ENCODE measurements at regions not wholly inside any gene's neighbourhood (a gene's known extent, or its start where the extent isn't known, plus 50 kb on each side); places are given as distances from the start of the nearest gene placed in this dataset.

DNA sequence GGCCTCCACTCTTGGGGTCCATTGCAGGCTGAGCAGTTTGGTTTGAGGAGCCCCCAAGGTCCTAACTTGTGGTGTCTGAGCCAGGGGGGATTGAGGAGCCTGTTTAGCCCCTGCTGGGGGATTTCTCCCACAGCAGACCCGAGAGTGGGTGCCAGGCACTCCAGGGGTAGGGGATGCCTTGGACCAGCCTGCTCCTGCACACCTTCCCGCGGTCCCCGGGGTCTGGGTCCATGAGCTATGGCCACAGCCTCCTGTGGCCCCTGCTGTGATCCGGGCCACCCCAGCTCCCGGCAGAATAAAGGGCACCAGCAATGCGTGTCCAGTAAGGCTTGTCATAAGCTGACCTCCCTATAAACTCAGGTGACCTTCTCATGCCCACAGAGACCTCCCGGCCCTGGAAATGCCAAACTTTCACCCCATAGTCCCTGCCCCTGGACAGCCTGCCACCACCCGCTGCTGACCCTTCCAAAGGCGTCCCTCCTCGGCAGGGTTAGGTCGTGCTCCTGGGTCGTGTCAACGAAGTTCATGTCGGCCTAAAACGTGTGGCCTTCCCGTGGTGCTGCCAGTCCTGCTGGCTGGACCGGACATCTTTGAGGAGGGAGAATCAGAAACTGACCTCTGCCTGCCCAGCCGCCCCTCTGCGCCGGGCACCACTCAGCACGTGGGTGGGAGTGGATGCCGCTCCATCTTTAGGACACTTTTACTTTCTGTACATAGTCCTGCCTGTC lies 137.6 kb downstream of the MRPL36 start:
- Histone ChIP-seq H3K36me3 (ENCODE audit: control insufficient read depth, insufficient read depth, low read length) (peaks cover 3% of the 10 kb centered on the region; the same call in 1 of the 2 replicates), H3K9me3 (ENCODE audit: control insufficient read depth, insufficient read depth, low read depth, low read length) (no peaks in the 10 kb centered on the region), H3K4me1 (ENCODE audit: control insufficient read depth, insufficient read depth, low read length) (peaks cover 4% of the 10 kb centered on the region; the same call in 1 of the 2 replicates), H3K27me3 (ENCODE audit: control insufficient read depth, insufficient read depth, low read length) (peaks cover 9% of the 10 kb centered on the region; the same call in 1 of the 2 replicates), H3K4me3 (ENCODE audit: low read depth in 2 of 2, low read length in 2 of 2) (no peak overlapping the region), H3K27ac (ENCODE audit: low read length) (no peak overlapping the region)
- ATAC-seq (no peak), DNase-seq (ENCODE audit: low read depth, low spot score) (no peak)
- no TSS peak for BruUV-seq (replicated peaks)
- CTCF ChIA-PET = no interaction called here
- in situ Hi-C loops (cut with HindIII; ENCODE audit: low pct_unique_long_range_greater_than_20kb, low sequenced_read_pairs) = no loop called here
- intact Hi-C loops (cut with micrococcal nuclease; ENCODE audit: unreplicated experiment) = no loop called here
- POLR2A ChIA-PET = no interaction called here
- TF ChIP-seq, protein P1, sequence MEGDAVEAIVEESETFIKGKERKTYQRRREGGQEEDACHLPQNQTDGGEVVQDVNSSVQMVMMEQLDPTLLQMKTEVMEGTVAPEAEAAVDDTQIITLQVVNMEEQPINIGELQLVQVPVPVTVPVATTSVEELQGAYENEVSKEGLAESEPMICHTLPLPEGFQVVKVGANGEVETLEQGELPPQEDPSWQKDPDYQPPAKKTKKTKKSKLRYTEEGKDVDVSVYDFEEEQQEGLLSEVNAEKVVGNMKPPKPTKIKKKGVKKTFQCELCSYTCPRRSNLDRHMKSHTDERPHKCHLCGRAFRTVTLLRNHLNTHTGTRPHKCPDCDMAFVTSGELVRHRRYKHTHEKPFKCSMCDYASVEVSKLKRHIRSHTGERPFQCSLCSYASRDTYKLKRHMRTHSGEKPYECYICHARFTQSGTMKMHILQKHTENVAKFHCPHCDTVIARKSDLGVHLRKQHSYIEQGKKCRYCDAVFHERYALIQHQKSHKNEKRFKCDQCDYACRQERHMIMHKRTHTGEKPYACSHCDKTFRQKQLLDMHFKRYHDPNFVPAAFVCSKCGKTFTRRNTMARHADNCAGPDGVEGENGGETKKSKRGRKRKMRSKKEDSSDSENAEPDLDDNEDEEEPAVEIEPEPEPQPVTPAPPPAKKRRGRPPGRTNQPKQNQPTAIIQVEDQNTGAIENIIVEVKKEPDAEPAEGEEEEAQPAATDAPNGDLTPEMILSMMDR (IDR thresholded peaks at IDR 0.05) = no peak
- TF ChIP-seq POLR2AphosphoS5 (IDR thresholded peaks at IDR 0.05; ENCODE audit: low read depth, low read length) (no peak), TCF7L2 (IDR thresholded peaks at IDR 0.05; ENCODE audit: low read depth, low read length) (no peak)
- TF ChIP-seq, protein P2, sequence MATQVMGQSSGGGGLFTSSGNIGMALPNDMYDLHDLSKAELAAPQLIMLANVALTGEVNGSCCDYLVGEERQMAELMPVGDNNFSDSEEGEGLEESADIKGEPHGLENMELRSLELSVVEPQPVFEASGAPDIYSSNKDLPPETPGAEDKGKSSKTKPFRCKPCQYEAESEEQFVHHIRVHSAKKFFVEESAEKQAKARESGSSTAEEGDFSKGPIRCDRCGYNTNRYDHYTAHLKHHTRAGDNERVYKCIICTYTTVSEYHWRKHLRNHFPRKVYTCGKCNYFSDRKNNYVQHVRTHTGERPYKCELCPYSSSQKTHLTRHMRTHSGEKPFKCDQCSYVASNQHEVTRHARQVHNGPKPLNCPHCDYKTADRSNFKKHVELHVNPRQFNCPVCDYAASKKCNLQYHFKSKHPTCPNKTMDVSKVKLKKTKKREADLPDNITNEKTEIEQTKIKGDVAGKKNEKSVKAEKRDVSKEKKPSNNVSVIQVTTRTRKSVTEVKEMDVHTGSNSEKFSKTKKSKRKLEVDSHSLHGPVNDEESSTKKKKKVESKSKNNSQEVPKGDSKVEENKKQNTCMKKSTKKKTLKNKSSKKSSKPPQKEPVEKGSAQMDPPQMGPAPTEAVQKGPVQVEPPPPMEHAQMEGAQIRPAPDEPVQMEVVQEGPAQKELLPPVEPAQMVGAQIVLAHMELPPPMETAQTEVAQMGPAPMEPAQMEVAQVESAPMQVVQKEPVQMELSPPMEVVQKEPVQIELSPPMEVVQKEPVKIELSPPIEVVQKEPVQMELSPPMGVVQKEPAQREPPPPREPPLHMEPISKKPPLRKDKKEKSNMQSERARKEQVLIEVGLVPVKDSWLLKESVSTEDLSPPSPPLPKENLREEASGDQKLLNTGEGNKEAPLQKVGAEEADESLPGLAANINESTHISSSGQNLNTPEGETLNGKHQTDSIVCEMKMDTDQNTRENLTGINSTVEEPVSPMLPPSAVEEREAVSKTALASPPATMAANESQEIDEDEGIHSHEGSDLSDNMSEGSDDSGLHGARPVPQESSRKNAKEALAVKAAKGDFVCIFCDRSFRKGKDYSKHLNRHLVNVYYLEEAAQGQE (IDR thresholded peaks at IDR 0.05; ENCODE audit: insufficient read depth in 1 of 2, low read depth in 2 of 2, low read length in 1 of 2) = no peak

DNA sequence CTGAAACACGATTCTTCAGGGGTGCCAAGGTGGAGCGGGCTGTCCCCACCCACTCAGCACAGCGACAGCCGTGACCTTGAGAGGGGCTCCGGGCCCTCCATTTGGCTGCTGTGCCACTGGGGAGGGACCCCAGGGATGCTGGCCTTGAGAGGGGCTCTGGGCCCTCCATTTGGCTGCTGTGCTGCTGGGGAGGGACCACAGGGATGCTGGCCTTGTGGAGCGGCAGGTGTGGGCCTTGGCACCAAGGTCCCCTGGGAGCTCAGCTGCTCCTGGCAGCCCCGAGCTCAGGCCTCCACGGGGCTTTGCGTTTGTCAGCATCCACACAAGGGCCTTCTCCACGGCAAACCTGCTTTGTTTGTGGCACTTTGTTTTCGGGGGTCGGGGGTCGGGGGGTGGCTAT lies 137.6 kb upstream of the LPCAT1 start:
- intact Hi-C loops (cut with micrococcal nuclease; ENCODE audit: unreplicated experiment) = no loop called here
- ATAC-seq (no peak), DNase-seq (ENCODE audit: low read depth, low spot score) (no peak)
- H3K27ac ChIP-seq (ENCODE audit: low read length) = no peak overlapping the region
- peaks cover 6% of the 10 kb centered on the region; the same call in 1 of the 2 replicates for H3K27me3 ChIP-seq (ENCODE audit: control insufficient read depth, insufficient read depth, low read length)
- TF ChIP-seq TCF7L2 (IDR thresholded peaks at IDR 0.05; ENCODE audit: low read depth, low read length) (no peak), SIN3A (IDR thresholded peaks at IDR 0.05; ENCODE audit: borderline replicate concordance, insufficient read depth, low read depth, low read length) (no peak), POLR2AphosphoS5 (IDR thresholded peaks at IDR 0.05; ENCODE audit: low read depth, low read length) (no peak)
- TF ChIP-seq, protein P1 (IDR thresholded peaks at IDR 0.05) = no peak
- TF ChIP-seq, protein P2 (IDR thresholded peaks at IDR 0.05; ENCODE audit: insufficient read depth in 1 of 2, low read depth in 2 of 2, low read length in 1 of 2) = no peak
- BruUV-seq (replicated peaks) = no TSS peak
- no peaks in the 10 kb centered on the region for H3K36me3 ChIP-seq (ENCODE audit: control insufficient read depth, insufficient read depth, low read length)
- no peaks in the 10 kb centered on the region for H3K4me1 ChIP-seq (ENCODE audit: control insufficient read depth, insufficient read depth, low read length)
- H3K9me3 ChIP-seq (ENCODE audit: control insufficient read depth, insufficient read depth, low read depth, low read length) = no peaks in the 10 kb centered on the region
- H3K4me3 ChIP-seq (ENCODE audit: low read depth in 2 of 2, low read length in 2 of 2) = no peak overlapping the region
- ChIA-PET POLR2A (no interaction called here), CTCF (no interaction called here)
- in situ Hi-C loops (cut with HindIII; ENCODE audit: low pct_unique_long_range_greater_than_20kb, low sequenced_read_pairs) = no loop called here

Data from Panc1 (cell line).